GM18519 (cell line): ENCODE measurements at regions not wholly inside any gene's neighbourhood (a gene's known extent, or its start where the extent isn't known, plus 50 kb on each side); places are given as distances from the start of the nearest gene placed in this dataset.

ENCODE experiments used
- ATAC-seq: cut with Tn5 transposase; IDR thresholded peaks from one replicate; pipeline ENCODE4 v1.9.1; 2021; ENCODE audit warnings: mild to moderate bottlenecking, moderate library complexity; ENCODE audit not compliant: unreplicated experiment, low FRiP score

DNA sequence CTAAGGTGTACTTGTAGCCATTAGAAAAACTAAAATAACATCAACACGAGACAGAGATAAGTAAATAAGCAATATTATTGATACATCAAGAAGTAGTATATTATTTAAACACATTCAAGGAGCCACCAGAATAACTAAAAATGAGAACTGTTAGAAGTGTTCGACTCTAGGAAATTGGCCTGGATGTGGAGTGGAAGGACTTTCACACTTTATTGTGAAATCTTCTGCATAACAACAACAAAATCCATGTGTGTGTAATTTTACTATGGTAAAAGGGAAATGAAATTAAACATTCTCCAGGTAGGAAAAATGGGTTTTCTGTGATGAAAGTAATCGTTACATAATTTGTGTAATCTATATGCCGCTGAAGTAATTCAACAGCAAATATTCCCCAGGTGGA lies 96.3 kb upstream of the RNF152 start:
- ATAC-seq: no peak

DNA sequence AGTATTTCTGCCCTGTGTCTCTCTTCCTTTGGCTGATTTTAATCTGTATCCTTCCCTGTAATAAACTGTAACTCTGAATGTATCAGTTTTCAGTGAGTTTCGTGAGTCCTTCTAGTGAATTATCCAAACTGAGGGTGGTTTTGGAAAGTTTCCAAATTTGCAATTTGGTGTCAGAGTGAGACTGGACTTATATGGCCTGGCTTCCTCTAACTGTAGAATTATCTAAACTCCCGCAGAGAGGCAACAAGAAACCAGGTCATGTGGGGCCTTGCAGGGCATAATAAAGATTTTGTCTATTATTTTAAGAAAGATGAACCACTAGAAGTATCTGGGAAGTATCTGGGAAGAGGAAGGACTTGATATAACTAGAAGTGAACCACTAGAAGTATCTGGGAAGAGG lies 95.3 kb upstream of the RNF152 start:
- ATAC-seq: no peak

DNA sequence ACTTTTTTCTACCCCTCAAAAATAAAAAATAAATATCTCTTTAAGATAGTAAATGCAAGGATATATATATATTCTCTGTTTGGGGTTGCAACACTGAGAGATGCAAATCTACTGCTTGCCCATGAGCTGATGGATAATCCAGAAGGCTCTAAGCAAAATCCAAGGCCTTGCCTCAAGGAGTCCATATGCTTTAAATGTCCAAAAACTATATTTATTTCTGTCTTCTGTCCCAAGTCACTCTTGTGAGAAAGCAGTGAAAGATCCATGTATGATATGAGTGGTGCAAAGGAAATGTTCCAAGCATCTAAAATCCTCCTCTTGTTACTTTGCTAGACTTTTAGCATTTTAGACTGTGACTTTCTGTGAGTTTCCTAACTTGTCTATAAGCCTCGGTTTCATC lies 92.9 kb upstream of the RNF152 start:
- no peak for ATAC-seq

DNA sequence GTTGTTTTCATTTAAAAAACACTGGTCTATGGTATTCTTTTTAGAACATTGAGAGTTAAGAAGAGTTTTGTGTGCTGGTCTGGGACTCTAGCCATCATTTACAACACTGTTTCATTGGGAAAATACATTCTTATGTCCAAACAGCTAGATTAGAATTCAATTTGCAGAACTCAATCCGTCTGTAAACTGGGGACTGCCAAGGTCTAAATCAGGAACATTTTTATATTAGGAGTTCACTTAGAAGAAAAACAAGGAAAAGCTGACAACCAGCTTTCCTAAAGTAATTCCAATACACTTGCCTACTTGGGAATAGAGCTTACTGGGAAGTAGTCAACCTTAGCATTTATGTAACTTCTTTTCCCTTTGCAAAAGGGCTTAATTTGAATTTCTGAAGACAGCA lies 91.5 kb upstream of the RNF152 start:
- no peak for ATAC-seq

DNA sequence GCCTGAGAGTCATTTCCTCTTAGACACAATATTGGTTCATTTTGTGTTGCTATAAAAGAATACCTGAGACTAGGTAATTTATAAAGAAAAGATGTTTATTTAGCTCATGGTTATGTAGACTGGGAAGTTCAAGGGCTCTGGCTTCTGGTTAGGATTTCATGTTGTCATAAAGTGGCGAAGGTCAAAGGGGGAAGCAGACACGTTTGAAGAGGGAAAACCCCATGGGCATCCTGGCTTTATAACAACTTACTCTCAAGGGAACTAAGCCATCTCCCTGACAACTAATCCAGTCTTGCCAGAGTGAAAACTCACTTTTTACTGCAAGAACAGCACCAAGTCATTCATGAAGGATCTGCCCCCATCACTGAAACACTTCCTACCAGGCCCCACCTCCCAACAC lies 89.7 kb upstream of the RNF152 start:
- no peak for ATAC-seq

DNA sequence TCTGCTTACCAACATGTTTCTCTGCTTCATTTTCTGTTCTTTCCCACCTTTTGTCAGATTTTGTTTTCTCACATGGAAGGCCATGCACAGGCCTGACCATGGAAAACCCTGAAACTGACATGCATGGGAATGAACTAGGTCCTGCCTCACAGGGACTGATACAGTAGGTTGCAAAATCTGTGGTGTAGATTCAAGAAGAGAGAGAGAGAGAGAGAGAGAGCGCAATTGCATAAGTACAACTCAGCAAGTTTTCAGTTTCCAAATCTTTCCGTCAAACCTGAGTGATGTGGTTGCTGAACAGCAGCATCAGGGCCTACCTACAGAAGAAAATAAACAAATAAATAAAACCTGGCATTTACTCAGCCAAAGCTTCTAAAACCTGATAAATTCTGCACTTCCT lies 87.5 kb upstream of the RNF152 start:
- no peak for ATAC-seq

DNA sequence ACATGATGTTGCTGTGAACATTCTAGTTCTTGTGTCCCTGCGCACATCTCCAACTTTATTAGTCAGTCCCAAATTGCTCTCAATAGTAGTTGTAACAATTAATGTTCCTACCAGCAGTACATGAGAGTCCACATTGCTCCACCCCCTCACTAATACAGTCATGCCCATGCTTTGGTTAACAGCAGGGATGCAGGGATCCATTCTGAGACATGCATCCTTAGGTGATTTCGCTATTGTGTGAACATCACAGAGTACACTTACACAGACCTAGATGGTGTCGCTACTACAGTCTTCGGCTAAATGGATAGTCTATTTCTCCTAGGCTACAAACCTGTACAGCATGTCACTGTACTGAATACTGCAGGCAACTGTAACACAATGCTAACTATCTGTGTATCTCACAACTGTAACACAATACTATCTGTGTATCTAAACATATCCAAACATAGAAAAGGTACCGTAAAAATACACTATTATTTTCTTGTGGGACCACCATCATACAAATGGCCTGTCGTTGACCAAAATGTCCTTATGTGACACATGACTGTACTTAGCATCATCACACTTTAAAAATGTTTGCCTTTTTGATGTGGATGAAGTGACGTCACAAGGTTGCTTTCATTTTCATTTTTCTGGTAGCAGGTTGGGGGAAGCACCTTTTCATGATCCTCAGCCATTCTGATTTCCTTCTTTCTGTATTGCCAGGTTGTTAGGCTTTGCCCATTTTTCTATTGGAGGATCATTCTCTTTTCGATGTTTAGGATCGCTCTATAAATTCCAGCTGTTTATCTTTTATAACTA lies 82.9 kb upstream of the RNF152 start:
- peak; percentile 40 for ATAC-seq

DNA sequence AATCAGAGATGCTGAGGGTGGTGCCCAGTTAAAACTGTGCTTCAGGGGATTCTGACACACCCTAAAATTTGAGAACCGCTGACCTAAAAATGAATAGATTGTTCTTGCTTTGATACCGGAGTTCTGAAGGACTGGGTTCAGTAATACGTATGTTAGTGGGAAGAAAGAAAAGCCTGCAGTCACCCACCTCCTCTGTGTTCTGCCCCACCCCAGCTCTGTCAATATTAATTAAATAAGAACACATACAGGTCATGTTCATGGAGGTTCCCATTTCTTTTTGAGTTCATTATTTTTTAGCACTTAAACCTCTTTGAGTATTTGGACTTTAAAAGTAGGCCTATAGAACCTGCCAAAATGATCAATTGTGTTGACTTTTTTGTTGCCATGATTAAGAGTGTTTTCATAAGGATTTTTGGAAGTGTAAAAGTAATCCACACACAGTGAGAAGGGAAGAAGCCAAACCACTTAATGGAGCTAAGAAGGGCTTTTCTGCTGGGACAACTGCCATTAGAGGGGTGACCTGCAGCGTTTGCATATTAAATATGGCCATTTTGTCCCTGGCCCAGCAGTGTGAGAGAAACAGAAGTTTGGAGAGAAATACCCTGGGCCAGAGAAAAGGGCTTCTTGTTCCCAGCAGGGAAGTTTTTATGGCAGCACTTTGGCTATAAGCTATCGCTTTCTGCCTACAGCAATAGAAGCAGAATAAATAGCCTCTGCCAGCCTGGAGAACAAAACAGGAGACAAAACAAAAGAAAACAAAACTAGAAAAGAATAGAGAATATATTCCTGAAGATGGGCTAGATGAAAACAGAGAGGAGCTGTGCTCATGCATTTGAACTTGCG lies 80.7 kb upstream of the RNF152 start:
- ATAC-seq: no peak

DNA sequence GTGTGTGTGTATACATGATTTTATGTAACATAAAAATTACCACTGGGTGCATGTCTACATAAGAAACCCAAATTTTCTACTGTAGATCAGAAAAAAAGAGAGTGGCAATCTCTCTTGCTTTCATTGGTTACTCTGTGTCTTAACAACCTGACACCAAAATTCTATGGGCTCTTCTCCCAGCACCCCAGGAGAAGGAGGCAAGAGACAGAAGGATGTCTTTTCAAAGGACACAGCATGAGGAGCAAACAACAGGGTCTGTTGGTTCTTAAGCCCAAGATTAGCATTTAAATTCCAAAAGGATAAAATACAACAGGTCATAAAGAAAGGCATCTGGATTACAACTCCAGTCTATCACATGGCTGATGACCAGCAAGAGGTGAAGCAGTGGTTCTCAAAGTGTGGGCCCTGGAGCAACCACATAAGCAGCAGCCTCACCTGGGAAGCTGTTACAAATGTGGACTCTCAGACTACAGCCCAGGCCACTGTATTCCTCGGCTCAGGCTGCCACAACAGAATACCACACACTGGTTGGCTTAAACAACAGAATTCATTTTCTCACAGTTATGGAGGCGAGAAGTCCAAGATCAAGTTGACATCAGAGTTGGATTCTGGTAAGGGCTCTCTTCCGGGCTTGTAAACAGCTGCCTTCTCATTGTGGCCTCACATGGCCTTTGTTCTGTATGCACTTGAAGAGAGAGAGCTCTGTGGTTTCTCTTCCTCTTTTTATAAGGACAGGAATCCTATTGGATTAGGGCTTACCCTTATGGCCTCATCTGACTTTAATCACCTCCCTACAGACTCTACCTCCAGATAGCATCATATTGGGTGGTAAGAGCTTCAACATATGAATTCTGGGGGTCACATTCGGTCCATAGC lies 79.8 kb upstream of the RNF152 start:
- ATAC-seq: peak; percentile 82

DNA sequence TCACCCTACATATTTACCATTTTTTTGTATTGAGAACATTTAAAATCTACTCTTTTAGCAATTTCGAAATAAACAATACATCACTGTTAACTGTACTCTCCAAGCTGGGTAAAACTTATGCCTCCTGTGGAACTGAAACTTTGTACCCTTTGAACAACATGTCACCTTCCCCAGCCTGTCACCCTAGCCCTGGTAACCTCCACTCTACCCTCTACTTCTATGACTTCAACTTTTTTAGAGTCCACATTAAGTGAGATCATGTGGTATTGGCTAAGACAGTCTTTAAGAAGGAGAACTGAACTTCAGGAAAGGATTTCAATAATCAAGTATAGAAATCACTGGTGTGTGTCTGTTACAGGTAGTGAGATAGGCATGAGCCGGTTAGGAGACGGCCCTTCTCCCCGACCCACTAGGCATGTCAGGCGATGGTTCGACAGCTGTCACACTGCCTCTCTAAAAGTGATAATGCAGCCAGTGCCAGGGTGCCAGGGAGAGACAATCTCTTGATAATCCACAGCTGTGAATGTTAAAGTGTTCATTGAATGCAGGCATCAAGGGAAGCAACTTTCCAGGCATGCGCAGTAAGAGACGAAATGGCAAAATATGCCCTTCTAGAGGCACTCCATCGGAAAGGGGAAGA lies 74.6 kb upstream of the RNF152 start:
- no peak for ATAC-seq

DNA sequence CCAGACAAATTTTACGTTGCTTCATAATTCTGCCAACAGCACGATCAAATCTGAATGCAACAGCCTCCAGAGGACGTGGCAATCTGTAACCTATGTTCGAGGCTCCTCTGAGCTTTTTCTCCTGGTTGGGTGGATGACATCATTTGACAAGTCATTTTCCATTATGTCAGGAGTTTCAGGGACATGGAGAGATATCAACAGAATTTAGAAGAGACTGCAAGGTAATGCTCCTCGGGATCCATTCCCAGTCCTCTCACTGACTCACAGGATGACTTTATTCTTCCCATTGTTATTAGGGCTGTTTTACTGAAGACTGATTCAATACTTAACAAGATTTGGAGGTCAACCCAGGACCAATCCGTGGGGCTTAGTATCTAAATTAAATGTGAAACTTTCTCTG lies 72.5 kb upstream of the RNF152 start:
- no peak for ATAC-seq

DNA sequence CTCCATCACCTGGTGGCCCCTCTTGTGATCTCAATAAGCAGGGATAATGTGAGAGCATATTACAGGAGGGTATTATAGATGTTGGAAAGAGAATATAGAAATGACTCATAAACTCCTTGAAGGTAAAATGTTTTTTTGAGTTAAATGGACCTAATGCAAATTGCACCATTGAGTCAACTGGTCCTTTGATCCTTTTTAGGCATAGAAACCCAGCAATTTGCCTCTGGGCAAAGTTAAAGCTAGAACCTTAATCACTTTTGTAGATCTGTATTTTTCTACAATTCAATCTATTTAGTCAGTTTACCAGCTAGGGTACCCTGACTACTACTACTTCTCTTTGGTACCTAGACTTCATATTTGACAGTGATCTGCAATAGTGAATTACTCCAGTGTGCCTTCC lies 71.8 kb upstream of the RNF152 start:
- no peak for ATAC-seq

DNA sequence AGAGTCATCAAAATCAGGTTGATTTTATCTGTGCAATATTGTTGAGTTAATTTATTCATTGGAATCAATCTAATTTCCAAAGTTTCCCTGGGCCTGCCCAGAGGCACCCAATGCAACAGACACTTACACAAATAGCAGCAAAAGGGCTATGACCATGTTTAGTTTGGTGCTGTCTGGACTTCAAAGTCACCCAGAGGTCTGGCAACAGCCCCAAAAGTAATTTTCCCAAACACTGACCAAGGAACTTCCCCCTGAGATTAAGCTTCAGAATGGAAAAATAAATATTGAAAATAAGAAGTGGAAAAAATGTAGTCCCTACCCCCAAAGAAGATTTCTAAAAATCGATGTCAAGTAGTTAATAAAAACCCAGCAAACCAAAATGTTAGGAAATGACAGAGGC lies 70.9 kb upstream of the RNF152 start:
- no peak for ATAC-seq

DNA sequence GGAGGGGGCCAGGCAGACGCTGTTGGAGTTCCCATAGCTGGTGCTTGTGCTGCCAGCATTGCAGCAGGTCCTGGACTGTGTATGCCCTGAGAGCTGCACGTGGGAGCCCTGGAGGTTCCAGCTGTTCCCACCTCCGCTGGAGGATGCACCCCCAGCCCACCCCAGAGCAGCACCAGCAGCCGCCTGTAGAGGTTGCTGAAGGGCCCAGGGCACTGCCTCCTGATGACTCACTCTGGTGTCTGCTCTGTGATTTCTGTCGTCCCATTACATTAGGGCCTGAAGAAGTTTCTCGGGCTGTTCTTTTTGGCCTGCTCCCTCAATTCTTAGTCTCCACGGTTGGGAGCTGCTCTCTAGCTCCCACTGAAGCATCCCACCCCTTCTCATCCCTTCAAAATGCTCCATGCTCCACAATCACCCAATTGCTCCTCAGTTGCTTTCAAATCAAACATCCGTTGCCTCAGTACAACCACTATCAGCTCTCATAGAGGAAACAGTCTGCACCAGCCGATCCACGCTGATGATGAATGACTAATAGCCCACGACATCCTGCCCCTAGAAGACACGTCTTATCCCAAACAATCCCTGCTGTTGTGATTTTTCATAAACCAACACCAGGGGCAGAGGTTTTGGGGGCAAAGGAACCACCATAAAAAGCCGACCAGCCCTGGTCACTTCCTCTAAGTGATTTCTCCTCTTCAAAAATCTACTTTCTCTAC lies 65.2 kb upstream of the RNF152 start:
- no peak for ATAC-seq

DNA sequence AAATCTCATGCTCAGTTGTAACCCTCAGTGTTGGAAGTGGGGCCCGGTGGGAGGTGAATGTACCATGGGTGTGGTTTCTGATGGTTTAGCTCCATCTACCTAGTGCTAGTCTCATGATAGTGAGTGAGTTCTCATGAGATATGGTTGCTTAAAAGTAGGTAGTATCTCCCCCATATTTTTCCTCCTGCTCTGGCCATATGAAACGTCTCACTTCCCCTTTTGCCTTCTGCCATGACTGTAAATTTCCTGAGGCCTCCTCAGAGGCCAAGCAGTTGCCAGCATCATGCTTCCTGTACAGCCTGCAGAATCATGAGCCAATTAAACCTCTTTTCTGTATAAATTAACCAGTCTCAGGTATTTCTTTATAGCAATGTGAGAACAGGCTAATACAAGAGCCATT lies 62.8 kb upstream of the RNF152 start:
- peak; percentile 45 for ATAC-seq

DNA sequence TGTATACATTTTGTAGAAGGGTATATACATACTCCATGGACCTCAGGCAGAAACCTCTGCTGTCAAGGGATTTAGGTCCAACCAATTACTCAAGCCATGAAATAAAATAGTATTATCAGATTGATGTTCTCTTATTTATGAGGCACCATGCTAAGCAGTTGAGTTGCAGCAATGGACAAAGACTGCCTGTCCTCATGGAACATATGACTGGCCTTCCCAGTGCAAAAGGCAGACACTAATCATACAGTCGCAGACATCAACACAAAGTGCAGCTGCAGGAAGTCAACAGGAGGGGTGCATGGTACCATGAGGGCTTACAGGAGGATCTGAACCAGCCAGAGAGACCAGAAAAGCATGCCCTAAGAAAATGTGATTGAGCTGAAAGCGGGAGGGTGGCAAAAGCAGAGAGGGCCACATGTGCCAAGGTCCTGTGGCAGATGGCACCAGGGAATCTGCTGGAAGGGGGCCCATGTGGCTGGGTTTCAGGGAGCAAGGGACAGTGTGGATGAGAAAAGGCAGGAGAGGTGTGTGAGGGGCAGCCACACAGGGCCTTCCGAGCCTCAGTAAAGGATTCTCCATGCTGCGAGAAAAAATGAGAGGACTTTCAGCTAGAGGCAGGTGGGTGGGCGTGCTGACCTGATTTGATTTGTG lies 61.4 kb upstream of the RNF152 start:
- no peak for ATAC-seq

DNA sequence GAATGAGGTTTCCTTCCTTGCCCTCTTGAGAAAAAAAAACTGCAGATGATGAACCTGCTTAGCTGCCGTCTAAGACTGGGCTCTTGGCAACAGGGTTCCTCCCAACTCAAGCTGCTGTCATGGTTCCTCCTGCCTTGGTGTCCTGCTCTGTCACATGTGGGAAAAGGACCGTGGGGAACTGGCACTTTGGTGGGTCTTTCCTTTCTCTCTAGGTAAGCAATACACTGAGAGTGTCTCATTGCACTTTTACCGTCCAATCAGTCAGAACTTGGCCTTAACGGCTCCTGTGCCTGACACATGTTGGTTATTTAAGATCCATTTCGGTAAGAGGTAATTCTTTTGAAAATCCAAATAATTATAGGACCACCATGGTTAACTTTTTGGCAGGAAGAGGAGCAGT lies 60.8 kb upstream of the RNF152 start:
- no peak for ATAC-seq

DNA sequence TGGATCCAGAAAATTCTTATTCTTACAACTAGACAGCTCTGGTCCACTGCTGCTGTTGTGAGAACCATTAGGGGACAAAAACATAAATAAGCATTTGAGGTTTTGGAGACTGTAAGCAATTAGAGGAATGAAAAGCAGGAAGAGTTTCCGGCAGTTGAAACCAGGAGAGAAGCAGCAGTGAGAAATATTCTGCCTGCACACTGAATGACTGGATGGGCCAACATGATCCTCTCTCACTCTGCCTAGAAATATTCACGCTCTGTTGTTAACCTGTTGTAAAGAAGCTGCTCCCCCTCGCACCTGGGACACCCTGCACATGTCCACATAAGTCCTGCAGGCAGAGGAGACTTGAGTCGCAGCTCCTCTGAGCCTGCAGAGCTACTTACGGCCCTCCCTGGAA lies 60.4 kb upstream of the RNF152 start:
- ATAC-seq: no peak

DNA sequence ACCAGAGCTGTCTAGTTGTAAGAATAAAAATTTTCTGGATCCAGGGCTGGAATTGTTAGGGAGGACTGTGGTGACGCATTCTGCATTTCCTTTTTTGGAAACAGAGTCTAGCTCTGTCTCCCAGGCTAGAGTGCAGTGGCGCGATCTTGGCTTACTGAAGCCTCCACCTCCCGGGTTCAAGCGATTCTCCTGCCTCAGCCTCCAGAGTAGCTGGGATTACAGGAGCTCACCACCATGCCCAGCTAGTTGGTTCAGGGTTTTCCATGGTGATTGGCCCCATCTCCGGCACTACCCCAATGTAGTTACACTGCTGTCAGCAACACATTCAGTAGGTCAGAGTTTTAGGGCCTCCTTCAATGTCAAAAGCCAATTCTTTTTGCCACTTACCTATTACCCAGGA lies 58.6 kb upstream of the RNF152 start:
- no peak for ATAC-seq
